ENCODE measurements at regions not wholly inside any gene's neighbourhood (a gene's known extent, or its start where the extent isn't known, plus 50 kb on each side); places are given as distances from the start of the nearest gene placed in this dataset.

GRCh38 chr2:3138621-3139020, 239.0 kb downstream of the EIPR1 start:
- TF ChIP-seq ZNF274 (IDR thresholded peaks at IDR 0.05; ENCODE audit: low read depth, low read length) (no peak), YY1 (IDR thresholded peaks at IDR 0.05; ENCODE audit: insufficient read depth, insufficient read length) (no peak), SUZ12 (IDR thresholded peaks at IDR 0.05; ENCODE audit: extremely low read depth, insufficient read depth, insufficient read length) (no peak)

All from NT2/D1 (cell line).